Kidney (tissue), 13 donors: ENCODE measurements at regions not wholly inside any gene's neighbourhood (a gene's known extent, or its start where the extent isn't known, plus 50 kb on each side); places are given as distances from the start of the nearest gene placed in this dataset.

ENCODE experiments used
- DNase-seq, 5 donors: peaks; one replicate each; pipeline ENCODE4 v3.0.0-alpha.2; 2013 to 2020
- FAIRE-seq: peaks from 2 replicates; lab custom pipeline; 2012; peaks lifted over from hg19 to GRCh38; lab: Jason Lieb, UNC
- H3K27ac ChIP-seq, 2 donors: one replicate each; pipeline ENCODE4 v1.7.0; 2013; ENCODE audit warnings: low read depth in 2 of 2, low read length in 2 of 2, inconsistent platforms in 1 of 2
- H3K27me3 ChIP-seq: one replicate; pipeline ENCODE4 v1.7.1; 2013; ENCODE audit warnings: low read length, inconsistent platforms; ENCODE audit not compliant: control insufficient read depth, insufficient read depth
- H3K36me3 ChIP-seq, 3 donors: one replicate each; pipeline versions ENCODE4 v1.7.0 to v1.7.1; 2013; ENCODE audit warnings: low read length in 3 of 3, control low read depth in 1 of 3, inconsistent platforms in 1 of 3; ENCODE audit not compliant: insufficient read depth in 3 of 3, control insufficient read depth in 2 of 3
- H3K4me1 ChIP-seq, 3 donors: one replicate each; pipeline versions ENCODE4 v1.7.0 to v1.7.1; 2013; ENCODE audit warnings: low read length in 3 of 3, inconsistent platforms in 1 of 3, low read depth in 1 of 3; ENCODE audit not compliant: control insufficient read depth in 2 of 3, insufficient read depth in 2 of 3
- H3K4me3 ChIP-seq, 3 donors: one replicate each; pipeline versions ENCODE4 v1.7.0 to v1.8.1; 2013; ENCODE audit warnings: low read length in 3 of 3, control low read depth in 1 of 3, inconsistent platforms in 1 of 3
- H3K9ac ChIP-seq, 3 donors: one replicate each; pipeline versions ENCODE4 v1.7.0 to v1.7.1; 2013; ENCODE audit warnings: low read length in 3 of 3, control low read depth in 1 of 3, inconsistent platforms in 1 of 3
- H3K9me3 ChIP-seq, 3 donors: one replicate each; pipeline versions ENCODE4 v1.7.0 to v1.7.1; 2013; ENCODE audit warnings: low read length in 3 of 3, control low read depth in 1 of 3, inconsistent platforms in 1 of 3; ENCODE audit not compliant: control insufficient read depth in 2 of 3, insufficient read depth in 1 of 3
- CTCF ChIP-seq: IDR thresholded peaks from 3 replicates; pipeline ENCODE4 v1.5.1; 2012; ENCODE audit warnings: mild to moderate bottlenecking, moderate library complexity, borderline replicate concordance; ENCODE audit not compliant: insufficient read depth; ENCODE audit errors: extremely low read depth
- intact Hi-C: fragments of 100-400 bp; cut with DNase I; formaldehyde crosslinking; loops from one replicate; pipeline ENCODE4 v1.11.1; 2022
- donor health status: control.
- donor health status: control.
- donor health status: control.
- donor health status: control.
- donor health status: control.
- donor health status: DM: yes; HTN: yes; CAD: no.
- donor health status: Normal renal cell carcinoma (clear cell type).

- H3K4me1 ChIP-seq, result no peaks in the 10 kb centered on the region
- H3K4me3 ChIP-seq, result no peak overlapping the region
- TF ChIP-seq CTCF, result no peak
- FAIRE-seq, result no peak
- no peaks in the 10 kb centered on the region for H3K36me3 ChIP-seq
- H3K27ac ChIP-seq, result no peak overlapping the region
- intact Hi-C loops, result no loop called here
- H3K27me3 ChIP-seq, result no peaks in the 10 kb centered on the region
- H3K9me3 ChIP-seq, result no peaks in the 10 kb centered on the region
- H3K9ac ChIP-seq, result no peak overlapping the region
- no peak for DNase-seq
Observed at GRCh38 chr2:58715344-58715743, 474.2 kb upstream of the FANCL start.

GRCh38 chr2:58714238-58714637 lies 473.1 kb upstream of the FANCL start:
- Histone ChIP-seq H3K4me1 (no peaks in the 10 kb centered on the region), H3K9ac (no peak overlapping the region), H3K27me3 (no peaks in the 10 kb centered on the region), H3K27ac (no peak overlapping the region), H3K9me3 (no peaks in the 10 kb centered on the region), H3K36me3 (no peaks in the 10 kb centered on the region), H3K4me3 (no peak overlapping the region)
- intact Hi-C loops, result no loop called here
- TF ChIP-seq CTCF, result no peak
- DNase-seq (no peak), FAIRE-seq (no peak)

- H3K36me3 ChIP-seq, result no peaks in the 10 kb centered on the region
- H3K4me1 ChIP-seq, result no peaks in the 10 kb centered on the region
- H3K27ac ChIP-seq, result no peak overlapping the region
- intact Hi-C loops, result no loop called here
- no peaks in the 10 kb centered on the region for H3K9me3 ChIP-seq
- TF ChIP-seq CTCF, result no peak
- no peaks in the 10 kb centered on the region for H3K27me3 ChIP-seq
- FAIRE-seq, result no peak
- no peak overlapping the region for H3K9ac ChIP-seq
- H3K4me3 ChIP-seq, result no peak overlapping the region
- peak in 1 of 5 donors; percentile 8 for DNase-seq
Observed at GRCh38 chr2:58710795-58711279, 469.7 kb upstream of the FANCL start.
